SIG-M5 treated with dmso at 0.1 percent for 504 hours (cell line): ENCODE measurements at regions not wholly inside any gene's neighbourhood (a gene's known extent, or its start where the extent isn't known, plus 50 kb on each side); places are given as distances from the start of the nearest gene placed in this dataset.
A peak's percentile ranks its signal among the peaks of the same experiment; 100 is the strongest.

ENCODE experiments used
- DNase-seq: peaks from one replicate; lab custom pipeline; 2025; ENCODE audit not compliant: unreplicated experiment; lab: John Stamatoyannopoulos, UW

- DNase-seq, result no peak
Measured at GRCh38 chr7:82567841-82568240, 124.3 kb upstream of the CACNA2D1 start.

- no peak for DNase-seq
Measured at GRCh38 chr7:82567356-82567755, 123.8 kb upstream of the CACNA2D1 start.

- no peak for DNase-seq
Measured at GRCh38 chr7:82566752-82567151, 123.2 kb upstream of the CACNA2D1 start.

- no peak for DNase-seq
Measured at GRCh38 chr7:82562716-82563404, 119.3 kb upstream of the CACNA2D1 start.

- DNase-seq, result no peak
Measured at GRCh38 chr7:82559193-82559805, 115.7 kb upstream of the CACNA2D1 start.

GRCh38 chr7:82549616-82550285, 106.2 kb upstream of the CACNA2D1 start:
- no peak for DNase-seq

GRCh38 chr7:82548141-82548688, 104.6 kb upstream of the CACNA2D1 start:
- no peak for DNase-seq

- no peak for DNase-seq
Measured at GRCh38 chr7:82542665-82543064, 99.1 kb upstream of the CACNA2D1 start.

GRCh38 chr7:82539969-82540368, 96.4 kb upstream of the CACNA2D1 start:
- DNase-seq, result no peak

- peak; percentile 14 for DNase-seq
Measured at GRCh38 chr7:82534684-82535083, 91.1 kb upstream of the CACNA2D1 start.

- DNase-seq, result no peak
Measured at GRCh38 chr7:82530361-82530760, 86.8 kb upstream of the CACNA2D1 start.

- no peak for DNase-seq
Measured at GRCh38 chr7:82528577-82529310, 85.2 kb upstream of the CACNA2D1 start.

GRCh38 chr7:82527851-82528250, 84.3 kb upstream of the CACNA2D1 start:
- DNase-seq, result no peak

GRCh38 chr7:82521906-82522445, 78.4 kb upstream of the CACNA2D1 start:
- no peak for DNase-seq

GRCh38 chr7:82517050-82517449, 73.5 kb upstream of the CACNA2D1 start:
- DNase-seq, result no peak

- DNase-seq, result no peak
Measured at GRCh38 chr7:82511542-82511941, 68.0 kb upstream of the CACNA2D1 start.

GRCh38 chr7:82507976-82508677, 64.5 kb upstream of the CACNA2D1 start:
- no peak for DNase-seq

GRCh38 chr7:82507365-82507975, 63.9 kb upstream of the CACNA2D1 start:
- no peak for DNase-seq

GRCh38 chr7:82506702-82507101, 63.1 kb upstream of the CACNA2D1 start:
- no peak for DNase-seq

- DNase-seq, result no peak
Measured at GRCh38 chr7:82506208-82506607, 62.6 kb upstream of the CACNA2D1 start.
